ENCODE measurements at regions not wholly inside any gene's neighbourhood (a gene's known extent, or its start where the extent isn't known, plus 50 kb on each side); places are given as distances from the start of the nearest gene placed in this dataset.

DNA sequence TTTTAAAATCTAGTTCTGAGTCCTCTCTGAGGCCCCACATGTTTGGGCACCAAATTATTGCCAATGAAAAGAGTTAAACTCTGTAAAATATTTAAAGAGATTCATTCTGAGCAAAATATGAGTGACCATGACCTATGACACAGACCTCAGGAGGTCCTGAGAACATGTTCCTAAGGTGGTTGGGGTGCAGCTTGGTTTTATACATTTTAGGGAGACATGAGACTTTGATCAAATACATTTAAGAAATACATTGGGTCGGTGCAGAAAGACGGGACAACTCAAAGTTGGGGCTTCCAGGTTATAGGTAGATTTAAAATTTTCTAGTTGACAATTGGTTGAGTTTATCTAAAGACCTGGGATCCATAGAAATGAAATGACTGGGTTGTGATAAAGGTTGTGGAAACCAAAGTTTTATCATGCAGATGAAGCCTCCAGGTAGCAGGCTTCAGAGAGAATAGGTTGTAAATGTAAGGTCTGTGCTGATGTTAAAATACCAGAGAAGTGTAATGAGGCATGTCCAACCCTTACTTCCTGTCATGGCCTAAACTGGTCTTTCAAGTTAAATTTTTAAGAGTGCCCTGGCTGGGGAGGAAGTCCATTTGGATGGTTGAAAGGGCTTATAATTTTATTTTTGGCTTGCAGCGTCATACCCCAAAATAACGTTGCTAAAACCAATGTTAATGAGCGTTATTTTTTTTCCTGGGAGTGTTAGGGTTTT lies 274.9 kb downstream of the NUF2 start:
- DNase-seq = peak; percentile 38
- H3K9me3 ChIP-seq (ENCODE audit: control insufficient read depth, low read depth, low read length) = peaks cover 10% of the 10 kb centered on the region
- H2BK12ac ChIP-seq (ENCODE audit: insufficient read length, low read depth, low read length) = no peak overlapping the region
- Mint-ChIP-seq H3K4me1 (peaks cover 6% of the 10 kb centered on the region in 2 experiments), H3K27ac (no peak overlapping the region; a peak in 1 of 7 replicates), H3K9me3 (peaks cover 0 to 21% of the 10 kb centered on the region in 2 experiments), H3K4me3 (peak overlapping the region in 1 of 2 experiments; percentile 53; a peak in 3 of 5 replicates), H3K36me3 (ENCODE audit: insufficient read depth in 1 of 3, low read depth in 3 of 3) (peaks cover 13 to 27% (median 14%) of the 10 kb centered on the region in 3 experiments; a peak in 6 of 7 replicates), H3K27me3 (ENCODE audit: low read depth) (no peaks in the 10 kb centered on the region; the same call in 1 of the 2 replicates)
- H3K23ac ChIP-seq (ENCODE audit: insufficient read length, low read depth, low read length) = no peak overlapping the region
- peak overlapping the region; percentile 3 for H3K4me2 ChIP-seq (ENCODE audit: insufficient read depth, insufficient read length, low read length)
- H4K5ac ChIP-seq (ENCODE audit: insufficient read length, low read depth, low read length) = no peak overlapping the region
- WGBS (ENCODE audit: extremely low coverage, insufficient read length, low lambda C conversion rate) = no CpG with 5 or more reads among the region's 5 CpGs
- H2AK5ac ChIP-seq (ENCODE audit: insufficient read length, low read length) = no peak overlapping the region
- H3K23me2 ChIP-seq (ENCODE audit: insufficient read length, low read depth, low read length, poor library complexity, severe bottlenecking) = no peaks in the 10 kb centered on the region
- no peak overlapping the region for H4K8ac ChIP-seq (replicated peaks; ENCODE audit: insufficient read length, low read depth, low read length)
- H3K79me1 ChIP-seq (ENCODE audit: insufficient read depth, low read depth, low read length, poor library complexity, severe bottlenecking) = no peaks in the 10 kb centered on the region
- no peak overlapping the region for H2BK120ac ChIP-seq (ENCODE audit: low read depth, low read length, poor library complexity, severe bottlenecking)
- no peak overlapping the region for H3K14ac ChIP-seq (ENCODE audit: insufficient read depth, low read length)
- H2AFZ ChIP-seq (ENCODE audit: low read length) = no peak overlapping the region
- H3K27me3 ChIP-seq (ENCODE audit: insufficient read depth, low read length) = no peaks in the 10 kb centered on the region
- H2BK5ac ChIP-seq (ENCODE audit: insufficient read length, low read length) = no peak overlapping the region
- H3T11ph ChIP-seq (ENCODE audit: low read length) = no peak overlapping the region
- H3K79me2 ChIP-seq (ENCODE audit: insufficient read depth, low read length) = no peaks in the 10 kb centered on the region
- H3K4me1 ChIP-seq (ENCODE audit: insufficient read depth, low read length) = peaks cover 2% of the 10 kb centered on the region; the same call in 1 of the 2 replicates
- H4K91ac ChIP-seq (ENCODE audit: insufficient read length, low read depth, low read length) = no peak overlapping the region
- H4K20me1 ChIP-seq (ENCODE audit: control insufficient read depth, insufficient read depth, insufficient read length) = no peaks in the 10 kb centered on the region
- peak overlapping the region; percentile 93 for H2BK20ac ChIP-seq (ENCODE audit: low read depth, low read length, poor library complexity, severe bottlenecking)
- H3K18ac ChIP-seq (ENCODE audit: insufficient read length, low read depth, low read length) = no peak overlapping the region
- no peak overlapping the region for H2BK15ac ChIP-seq (ENCODE audit: low read depth, low read length)
- peak overlapping the region; percentile 97 for H3K27ac ChIP-seq (ENCODE audit: insufficient read length, low read depth, low read length)
- H3K9ac ChIP-seq (ENCODE audit: extremely low read depth, insufficient read length, low read length) = no peak overlapping the region
- no peak overlapping the region for H3K4ac ChIP-seq (ENCODE audit: low read depth, low read length)
- no peak for TF ChIP-seq CTCF (conservative IDR thresholded peaks at IDR 0.05)
- H3K56ac ChIP-seq (ENCODE audit: insufficient read length, low read depth, low read length) = no peak overlapping the region
